Astrocyte of the cerebellum (primary cell): ENCODE measurements at regions not wholly inside any gene's neighbourhood (a gene's known extent, or its start where the extent isn't known, plus 50 kb on each side); places are given as distances from the start of the nearest gene placed in this dataset.

Experiments used
- DNase-seq: peaks from one replicate; pipeline ENCODE4 v3.0.0-alpha.2; 2011; ENCODE audit warnings: low read depth
- H3K4me3 ChIP-seq: 2 replicates; pipeline ENCODE4 v1.5.1; 2011; ENCODE audit warnings: mild to moderate bottlenecking, low read depth, low read length, moderate library complexity
- in situ Hi-C: cut with HindIII; loops from 2 replicates; pipeline ENCODE4 v1.10.0; 2017; ENCODE audit warnings: low sequenced_read_pairs
- TF ChIP-seq, protein P1 (sequence below): IDR thresholded peaks from 2 replicates; pipeline ENCODE4 v1.5.1; 2012; ENCODE audit warnings: low read length, low read depth, moderate library complexity, mild to moderate bottlenecking; ENCODE audit errors: missing control alignments

DNA sequence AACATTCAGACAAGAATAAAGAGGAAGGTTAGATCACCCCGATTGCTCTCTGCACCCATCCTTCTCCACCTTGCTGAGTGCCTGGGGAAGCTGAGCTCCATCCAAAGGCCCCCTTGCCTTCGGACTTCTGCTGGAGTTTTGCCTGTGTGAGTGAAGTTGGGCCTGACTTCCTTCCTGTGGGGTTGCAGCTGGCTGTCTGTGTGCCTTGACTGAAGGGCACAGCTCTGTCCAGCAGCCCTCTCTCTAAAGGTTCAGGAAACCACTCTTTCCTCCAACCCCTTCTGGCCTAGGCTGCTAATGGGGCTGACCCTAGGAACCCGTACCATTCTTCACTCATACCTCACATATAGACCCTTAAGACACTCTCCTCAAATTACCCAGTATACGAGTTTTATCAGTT, 173.4 kb upstream of the HMCN1 start:
- in situ Hi-C loops: loop anchor here (10.0 kb wide), 1 partner anchor 84 kb away; no protein-coding TSS in a partner anchor
- no peak overlapping the region for H3K4me3 ChIP-seq
- DNase-seq: no peak
- TF ChIP-seq, protein P1, sequence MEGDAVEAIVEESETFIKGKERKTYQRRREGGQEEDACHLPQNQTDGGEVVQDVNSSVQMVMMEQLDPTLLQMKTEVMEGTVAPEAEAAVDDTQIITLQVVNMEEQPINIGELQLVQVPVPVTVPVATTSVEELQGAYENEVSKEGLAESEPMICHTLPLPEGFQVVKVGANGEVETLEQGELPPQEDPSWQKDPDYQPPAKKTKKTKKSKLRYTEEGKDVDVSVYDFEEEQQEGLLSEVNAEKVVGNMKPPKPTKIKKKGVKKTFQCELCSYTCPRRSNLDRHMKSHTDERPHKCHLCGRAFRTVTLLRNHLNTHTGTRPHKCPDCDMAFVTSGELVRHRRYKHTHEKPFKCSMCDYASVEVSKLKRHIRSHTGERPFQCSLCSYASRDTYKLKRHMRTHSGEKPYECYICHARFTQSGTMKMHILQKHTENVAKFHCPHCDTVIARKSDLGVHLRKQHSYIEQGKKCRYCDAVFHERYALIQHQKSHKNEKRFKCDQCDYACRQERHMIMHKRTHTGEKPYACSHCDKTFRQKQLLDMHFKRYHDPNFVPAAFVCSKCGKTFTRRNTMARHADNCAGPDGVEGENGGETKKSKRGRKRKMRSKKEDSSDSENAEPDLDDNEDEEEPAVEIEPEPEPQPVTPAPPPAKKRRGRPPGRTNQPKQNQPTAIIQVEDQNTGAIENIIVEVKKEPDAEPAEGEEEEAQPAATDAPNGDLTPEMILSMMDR: no peak

DNA sequence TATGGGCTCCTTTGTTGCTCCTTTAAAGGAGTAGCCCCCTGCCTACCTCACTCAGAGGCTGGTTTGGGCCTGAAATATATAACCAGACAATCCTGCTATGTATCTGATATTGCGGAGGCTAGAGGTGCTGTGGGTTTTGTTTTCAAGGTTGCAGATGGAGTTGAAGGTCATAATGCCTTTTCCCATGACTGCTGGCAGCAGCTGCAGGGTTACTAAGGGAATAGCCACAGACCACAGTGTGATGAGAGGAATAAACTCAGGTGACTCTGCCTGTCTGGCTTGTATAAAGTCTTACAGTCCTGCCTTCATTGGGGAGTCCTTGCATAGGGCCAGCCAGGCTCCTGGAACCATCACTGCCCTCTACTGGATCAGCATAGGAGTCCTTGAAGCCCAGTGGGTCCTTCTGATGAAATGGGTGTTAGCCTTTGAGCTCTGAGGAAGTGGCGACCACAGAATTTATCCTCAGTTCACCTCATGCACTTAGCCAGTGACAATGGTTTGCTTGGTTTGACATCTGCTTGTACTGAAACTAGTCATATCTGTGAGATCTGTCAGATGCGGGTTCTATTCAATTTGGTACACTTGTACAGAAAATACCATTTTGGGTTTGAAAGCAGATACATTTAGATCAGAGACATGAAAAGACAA, 174.4 kb upstream of the HMCN1 start:
- DNase-seq: peak; percentile 13
- in situ Hi-C loops: loop anchor here (10.0 kb wide), 2 partner anchors 65 to 85 kb away; no protein-coding TSS in a partner anchor
- TF ChIP-seq, protein P1: peak; percentile 51
- no peak overlapping the region for H3K4me3 ChIP-seq

DNA sequence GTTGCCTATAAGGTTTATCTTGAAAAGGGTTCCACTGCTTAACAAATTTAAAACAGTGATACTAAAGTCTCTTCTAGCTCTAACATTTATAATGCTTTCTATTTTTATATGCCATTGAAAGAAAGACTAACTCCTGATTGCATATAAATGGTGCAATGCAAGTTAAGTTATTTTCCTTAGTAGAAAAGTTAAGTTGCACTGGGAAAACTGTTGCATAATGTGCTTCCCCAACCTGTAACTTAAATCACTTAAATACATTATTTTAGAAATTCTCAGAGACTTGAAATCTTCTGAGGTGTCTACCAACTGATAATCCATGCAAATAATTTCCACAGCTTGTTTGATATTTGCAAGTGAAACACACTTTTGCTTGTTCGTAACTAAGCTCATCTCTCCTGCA, 175.0 kb upstream of the HMCN1 start:
- DNase-seq: no peak
- in situ Hi-C loops: loop anchor here (10.0 kb wide), 1 partner anchor 64 kb away; no protein-coding TSS in a partner anchor
- H3K4me3 ChIP-seq: no peak overlapping the region
- TF ChIP-seq, protein P1: no peak

DNA sequence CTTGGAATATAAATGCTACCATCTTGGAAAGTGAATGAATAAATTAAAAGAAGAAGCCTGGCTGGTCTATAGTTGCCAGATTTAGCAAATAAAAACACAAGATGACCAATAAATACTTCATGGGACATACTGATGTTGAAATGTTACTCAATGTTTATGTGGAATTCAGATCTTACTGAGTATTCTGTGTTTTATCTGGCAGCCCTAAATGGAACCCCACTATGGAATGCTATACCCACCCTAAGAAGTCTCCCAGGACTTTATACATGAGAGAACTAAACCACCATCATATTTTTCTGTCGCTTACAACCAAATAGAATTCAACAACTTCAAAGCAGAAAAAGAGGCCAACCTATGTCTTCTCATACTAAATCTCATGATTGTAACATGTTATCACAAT, 177.6 kb upstream of the HMCN1 start:
- TF ChIP-seq, protein P1: no peak
- DNase-seq: no peak
- no peak overlapping the region for H3K4me3 ChIP-seq
- in situ Hi-C loops: loop anchor here (10.0 kb wide), 1 partner anchor 62 kb away; no protein-coding TSS in a partner anchor

DNA sequence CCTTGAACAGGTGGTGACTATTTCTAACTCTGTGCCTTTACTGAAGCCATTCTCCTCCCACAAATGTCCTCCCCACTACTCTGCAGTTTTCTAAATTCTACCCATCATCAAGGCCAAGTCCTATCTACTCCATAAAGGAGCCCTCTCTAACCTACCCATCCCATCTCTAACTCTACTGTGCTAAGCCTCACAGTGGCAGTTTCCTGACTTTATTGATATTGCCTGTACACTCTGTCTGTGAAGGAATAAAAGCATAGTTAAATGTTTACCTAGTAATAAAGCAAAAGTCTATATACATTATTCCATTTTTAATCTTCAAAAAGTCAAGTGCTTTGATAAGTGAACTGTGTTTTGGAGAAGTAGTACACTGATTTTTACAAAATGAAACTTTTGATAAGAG, 178.4 kb upstream of the HMCN1 start:
- DNase-seq: no peak
- in situ Hi-C loops: loop anchor here (10.0 kb wide), 1 partner anchor 61 kb away; no protein-coding TSS in a partner anchor
- H3K4me3 ChIP-seq: no peak overlapping the region
- TF ChIP-seq, protein P1: no peak

DNA sequence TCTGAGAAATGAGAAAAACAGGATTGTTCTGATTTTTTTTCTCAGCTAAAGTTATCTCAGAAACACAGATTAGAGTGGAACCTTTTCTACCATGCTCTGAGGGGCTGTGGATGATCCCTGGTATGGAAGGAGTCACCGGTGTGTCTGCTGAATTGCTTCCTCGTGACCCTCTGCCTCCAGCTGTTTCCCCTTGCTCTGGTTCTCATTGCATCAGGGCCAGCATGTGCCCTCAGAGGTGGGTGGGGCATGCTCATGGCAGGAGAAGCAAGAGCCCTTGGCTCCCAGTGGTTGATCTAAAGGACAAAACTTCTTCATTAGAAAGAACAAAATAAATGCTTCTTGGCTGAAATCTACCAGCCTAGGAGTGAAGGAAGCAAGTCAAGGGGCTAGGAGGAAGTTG, 183.2 kb upstream of the HMCN1 start:
- in situ Hi-C loops: loop anchor here (10.0 kb wide), 1 partner anchor 56 kb away; no protein-coding TSS in a partner anchor
- no peak for DNase-seq
- TF ChIP-seq, protein P1: no peak
- no peak overlapping the region for H3K4me3 ChIP-seq
